ENCODE measurements at regions not wholly inside any gene's neighbourhood (a gene's known extent, or its start where the extent isn't known, plus 50 kb on each side); places are given as distances from the start of the nearest gene placed in this dataset.

DNA sequence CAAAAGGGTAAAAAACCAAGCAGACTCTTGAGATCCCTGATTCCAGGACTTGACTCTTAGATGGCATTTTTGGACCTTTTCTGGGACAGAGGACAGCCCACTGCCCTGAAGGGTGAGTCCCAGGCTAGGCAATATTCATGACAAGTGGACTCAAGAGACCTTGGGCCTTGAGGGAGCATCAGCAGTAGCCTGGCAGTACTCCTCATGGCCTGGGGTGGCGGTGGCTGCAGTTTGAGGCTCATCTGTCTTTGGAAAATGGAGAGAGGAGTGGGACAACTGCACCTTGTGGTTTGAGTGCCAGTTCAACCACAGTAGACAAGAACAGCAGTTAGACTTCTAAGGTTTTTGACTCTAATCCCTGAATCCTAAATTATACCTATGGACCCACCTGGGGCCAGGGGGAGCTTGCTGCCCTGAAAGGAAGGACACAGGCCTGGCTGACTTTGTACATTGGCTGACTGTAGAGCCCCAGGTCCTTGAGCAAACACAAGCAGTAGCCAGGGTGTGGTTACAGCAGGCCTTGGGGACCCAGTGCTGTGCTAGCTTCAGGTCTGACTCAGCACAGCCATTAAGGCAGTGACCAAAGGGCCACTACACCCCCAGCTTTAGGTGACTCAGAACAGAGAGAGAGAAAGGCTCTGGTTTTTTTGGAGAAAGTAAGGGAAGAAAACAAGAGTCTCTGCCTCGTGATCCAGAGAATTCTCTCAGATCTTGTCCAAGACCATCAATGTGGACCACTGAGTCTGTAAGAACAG is 1023.2 kb downstream of the KCNT2 start:
- DNase-seq = peak in 2 of 3 donors; percentile 46 to 56
- Histone ChIP-seq H3K9me3 (no peaks in the 10 kb centered on the region), H3K4me3 (no peak overlapping the region), H3K36me3 (no peaks in the 10 kb centered on the region), H3K27ac (no peak overlapping the region), H3K4me1 (no peaks in the 10 kb centered on the region), H3K27me3 (no peaks in the 10 kb centered on the region)
- TF ChIP-seq POLR2A (IDR thresholded peaks at IDR 0.05) (no peak), CTCF (IDR thresholded peaks at IDR 0.05) (no peak)

DNA sequence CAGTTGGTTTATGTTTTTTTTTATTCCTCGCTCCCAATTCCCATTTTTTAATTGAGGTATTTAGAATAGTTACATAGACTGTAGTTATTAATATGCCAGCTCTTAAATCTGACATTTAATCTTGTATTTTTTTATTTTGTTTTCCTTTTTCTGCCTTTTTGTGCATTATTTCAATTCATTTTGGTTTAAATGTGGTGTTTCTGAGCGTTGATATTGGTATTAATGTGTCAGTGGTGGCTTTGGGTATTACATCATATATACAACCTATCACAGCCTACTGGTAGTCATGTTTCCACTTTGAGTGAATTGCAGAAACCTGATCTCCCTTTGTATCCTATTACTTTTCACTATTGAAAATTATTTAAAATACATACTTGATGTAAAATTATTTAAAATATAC is 1027.3 kb downstream of the KCNT2 start:
- no peaks in the 10 kb centered on the region for H3K27me3 ChIP-seq
- DNase-seq = no peak
- no peak overlapping the region for H3K27ac ChIP-seq
- H3K4me3 ChIP-seq = no peak overlapping the region
- TF ChIP-seq POLR2A (IDR thresholded peaks at IDR 0.05) = no peak
- TF ChIP-seq CTCF (IDR thresholded peaks at IDR 0.05) = peak in 3 of 6 experiments; percentile 18 to 24 (median 23)
- H3K9me3 ChIP-seq = no peaks in the 10 kb centered on the region
- no peaks in the 10 kb centered on the region for H3K4me1 ChIP-seq
- H3K36me3 ChIP-seq = no peaks in the 10 kb centered on the region

- no peaks in the 10 kb centered on the region for H3K9me3 ChIP-seq
- no peak overlapping the region for H3K4me3 ChIP-seq
- H3K27me3 ChIP-seq = no peaks in the 10 kb centered on the region
- H3K4me1 ChIP-seq = no peaks in the 10 kb centered on the region
- no peak for DNase-seq
- H3K27ac ChIP-seq = no peak overlapping the region
- TF ChIP-seq CTCF (IDR thresholded peaks at IDR 0.05) (no peak), POLR2A (IDR thresholded peaks at IDR 0.05) (no peak)
- no peaks in the 10 kb centered on the region for H3K36me3 ChIP-seq
Measured at GRCh38 chr1:195577748-195578147, 1030.5 kb downstream of the KCNT2 start.

DNA sequence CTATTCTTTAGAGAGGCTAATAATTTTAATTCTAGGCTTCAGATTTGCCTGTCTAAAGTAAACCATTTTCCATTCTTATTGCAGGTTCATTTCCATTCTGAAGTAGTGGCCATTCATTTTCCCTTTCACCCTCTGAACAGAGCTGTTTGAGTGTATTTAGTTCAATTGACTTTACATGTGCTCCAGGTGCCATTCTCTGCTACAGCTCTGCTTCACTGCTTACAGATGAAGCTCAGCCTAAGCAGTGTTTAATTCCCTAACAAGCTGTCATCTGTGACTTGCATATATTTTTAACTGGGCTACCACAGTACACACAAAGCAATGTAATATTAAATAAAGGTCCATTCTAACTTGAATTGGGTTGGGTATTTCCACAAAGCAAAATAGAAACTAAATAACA is 1031.6 kb downstream of the KCNT2 start:
- Histone ChIP-seq H3K9me3 (no peaks in the 10 kb centered on the region), H3K4me3 (no peak overlapping the region), H3K36me3 (no peaks in the 10 kb centered on the region), H3K27ac (no peak overlapping the region), H3K27me3 (no peaks in the 10 kb centered on the region), H3K4me1 (no peaks in the 10 kb centered on the region)
- TF ChIP-seq CTCF (IDR thresholded peaks at IDR 0.05) (no peak), POLR2A (IDR thresholded peaks at IDR 0.05) (no peak)
- DNase-seq = no peak

DNA sequence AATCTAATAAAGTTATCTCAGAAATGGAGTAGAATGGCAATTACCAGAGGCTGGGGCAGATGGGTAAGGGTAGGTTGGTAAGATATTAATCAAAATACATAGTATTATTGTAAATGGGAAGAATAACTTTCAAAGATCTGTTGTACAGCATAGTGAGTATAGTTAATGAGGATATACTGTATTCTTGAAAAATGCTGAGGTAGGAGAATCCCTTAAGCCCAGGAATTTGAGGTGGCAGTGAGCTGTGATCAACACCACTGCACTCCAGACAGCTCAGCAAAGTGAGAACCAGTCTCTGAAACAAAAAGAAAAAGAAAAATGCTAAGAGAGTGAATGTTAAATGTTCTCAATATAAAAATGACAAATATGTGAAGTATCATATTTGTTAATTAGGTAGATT is 1033.7 kb downstream of the KCNT2 start:
- no peak for DNase-seq
- no peaks in the 10 kb centered on the region for H3K27me3 ChIP-seq
- TF ChIP-seq POLR2A (IDR thresholded peaks at IDR 0.05) (no peak), CTCF (IDR thresholded peaks at IDR 0.05) (no peak)

More for the DNA sequence above, 1033.7 kb downstream of the KCNT2 start:
- no peak overlapping the region for H3K27ac ChIP-seq
- no peak overlapping the region for H3K4me3 ChIP-seq
- no peaks in the 10 kb centered on the region for H3K9me3 ChIP-seq
- no peaks in the 10 kb centered on the region for H3K36me3 ChIP-seq
- no peaks in the 10 kb centered on the region for H3K4me1 ChIP-seq
